Kidney glomerular epithelial cell (primary cell): ENCODE measurements at regions not wholly inside any gene's neighbourhood (a gene's known extent, or its start where the extent isn't known, plus 50 kb on each side); places are given as distances from the start of the nearest gene placed in this dataset.

Experiments
- DNase-seq: peaks from one replicate; lab custom pipeline; 2025; lab: John Stamatoyannopoulos, UW

- DNase-seq = no peak
Observed at GRCh38 chr10:123952099-123952498, 60.5 kb upstream of the CPXM2 start.

GRCh38 chr10:123948030-123948823 lies 56.6 kb upstream of the CPXM2 start:
- no peak for DNase-seq

GRCh38 chr10:123945325-123945920 lies 53.8 kb upstream of the CPXM2 start:
- DNase-seq = peak; percentile 20

- DNase-seq = no peak
Observed at GRCh38 chr10:123944661-123945060, 53.1 kb upstream of the CPXM2 start.

- no peak for DNase-seq
Observed at GRCh38 chr10:123943307-123943706, 51.7 kb upstream of the CPXM2 start.

GRCh38 chr10:123942114-123942861 lies 50.7 kb upstream of the CPXM2 start:
- no peak for DNase-seq
